ENCODE measurements at regions not wholly inside any gene's neighbourhood (a gene's known extent, or its start where the extent isn't known, plus 50 kb on each side); places are given as distances from the start of the nearest gene placed in this dataset.

DNA sequence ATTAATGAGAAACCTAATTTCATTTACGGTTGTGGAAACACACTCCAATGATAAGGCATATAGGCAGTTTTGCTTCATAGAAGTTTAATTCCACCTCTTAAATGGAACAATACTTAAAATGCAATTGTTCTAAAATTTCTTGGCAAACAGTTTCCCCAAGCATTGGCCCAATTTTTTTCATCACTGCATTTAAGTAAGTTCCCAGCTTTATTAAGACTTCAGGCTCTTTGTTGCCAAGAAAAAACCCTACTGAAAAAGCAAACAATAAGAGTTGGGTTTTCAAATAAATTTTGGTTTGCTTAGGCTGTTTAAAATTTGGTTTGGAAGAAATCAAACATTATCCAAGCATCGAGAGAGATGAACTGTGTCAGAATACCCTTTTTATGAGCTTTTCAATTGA, 690.9 kb upstream of the NRSN1 start:
- Histone ChIP-seq H3K56ac (ENCODE audit: insufficient read length, low read depth, low read length) (no peak overlapping the region), H3K4ac (ENCODE audit: low read depth, low read length) (no peak overlapping the region), H3K23me2 (ENCODE audit: insufficient read length, low read depth, low read length, poor library complexity, severe bottlenecking) (no peaks in the 10 kb centered on the region), H3K18ac (ENCODE audit: insufficient read length, low read depth, low read length) (no peak overlapping the region), H3K9ac (ENCODE audit: extremely low read depth, insufficient read length, low read length) (no peak overlapping the region), H3K4me1 (ENCODE audit: insufficient read depth, low read length) (no peaks in the 10 kb centered on the region), H3K79me1 (ENCODE audit: insufficient read depth, low read depth, low read length, poor library complexity, severe bottlenecking) (no peaks in the 10 kb centered on the region), H3K9me3 (ENCODE audit: control insufficient read depth, low read depth, low read length) (no peaks in the 10 kb centered on the region), H2BK20ac (ENCODE audit: low read depth, low read length, poor library complexity, severe bottlenecking) (no peak overlapping the region), H2AK5ac (ENCODE audit: insufficient read length, low read length) (no peak overlapping the region), H4K5ac (ENCODE audit: insufficient read length, low read depth, low read length) (no peak overlapping the region), H3K27me3 (ENCODE audit: insufficient read depth, low read length) (no peaks in the 10 kb centered on the region), H2AFZ (ENCODE audit: low read length) (no peak overlapping the region), H3K4me2 (ENCODE audit: insufficient read depth, insufficient read length, low read length) (no peak overlapping the region), H3T11ph (ENCODE audit: low read length) (no peak overlapping the region), H3K79me2 (ENCODE audit: insufficient read depth, low read length) (no peaks in the 10 kb centered on the region), H4K20me1 (ENCODE audit: control insufficient read depth, insufficient read depth, insufficient read length) (no peaks in the 10 kb centered on the region), H2BK5ac (ENCODE audit: insufficient read length, low read length) (no peak overlapping the region), H2BK12ac (ENCODE audit: insufficient read length, low read depth, low read length) (no peak overlapping the region), H2BK15ac (ENCODE audit: low read depth, low read length) (no peak overlapping the region), H4K8ac (replicated peaks; ENCODE audit: insufficient read length, low read depth, low read length) (no peak overlapping the region), H2BK120ac (ENCODE audit: low read depth, low read length, poor library complexity, severe bottlenecking) (no peak overlapping the region), H3K14ac (ENCODE audit: insufficient read depth, low read length) (no peak overlapping the region), H4K91ac (ENCODE audit: insufficient read length, low read depth, low read length) (no peak overlapping the region), H3K23ac (ENCODE audit: insufficient read length, low read depth, low read length) (no peak overlapping the region), H3K27ac (ENCODE audit: insufficient read length, low read depth, low read length) (no peak overlapping the region)
- peaks cover 5 to 9% of the 10 kb centered on the region in 2 experiments for H3K9me3 Mint-ChIP-seq
- TF ChIP-seq, protein P1, sequence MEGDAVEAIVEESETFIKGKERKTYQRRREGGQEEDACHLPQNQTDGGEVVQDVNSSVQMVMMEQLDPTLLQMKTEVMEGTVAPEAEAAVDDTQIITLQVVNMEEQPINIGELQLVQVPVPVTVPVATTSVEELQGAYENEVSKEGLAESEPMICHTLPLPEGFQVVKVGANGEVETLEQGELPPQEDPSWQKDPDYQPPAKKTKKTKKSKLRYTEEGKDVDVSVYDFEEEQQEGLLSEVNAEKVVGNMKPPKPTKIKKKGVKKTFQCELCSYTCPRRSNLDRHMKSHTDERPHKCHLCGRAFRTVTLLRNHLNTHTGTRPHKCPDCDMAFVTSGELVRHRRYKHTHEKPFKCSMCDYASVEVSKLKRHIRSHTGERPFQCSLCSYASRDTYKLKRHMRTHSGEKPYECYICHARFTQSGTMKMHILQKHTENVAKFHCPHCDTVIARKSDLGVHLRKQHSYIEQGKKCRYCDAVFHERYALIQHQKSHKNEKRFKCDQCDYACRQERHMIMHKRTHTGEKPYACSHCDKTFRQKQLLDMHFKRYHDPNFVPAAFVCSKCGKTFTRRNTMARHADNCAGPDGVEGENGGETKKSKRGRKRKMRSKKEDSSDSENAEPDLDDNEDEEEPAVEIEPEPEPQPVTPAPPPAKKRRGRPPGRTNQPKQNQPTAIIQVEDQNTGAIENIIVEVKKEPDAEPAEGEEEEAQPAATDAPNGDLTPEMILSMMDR (conservative IDR thresholded peaks at IDR 0.05) = no peak
- H3K27me3 Mint-ChIP-seq (ENCODE audit: low read depth) = no peaks in the 10 kb centered on the region
- H3K27ac Mint-ChIP-seq = no peak overlapping the region
- H3K4me3 Mint-ChIP-seq = no peak overlapping the region
- H3K4me1 Mint-ChIP-seq = peaks cover 0 to 6% of the 10 kb centered on the region in 2 experiments; a peak in 2 of 4 replicates
- no CpG with 5 or more reads among the region's 2 CpGs for WGBS (ENCODE audit: extremely low coverage, insufficient read length, low lambda C conversion rate)
- DNase-seq = no peak
- H3K36me3 Mint-ChIP-seq (ENCODE audit: insufficient read depth in 1 of 3, low read depth in 3 of 3) = peaks cover under 1 to 6% (median 5%) of the 10 kb centered on the region in 3 experiments
